ENCODE measurements at regions not wholly inside any gene's neighbourhood (a gene's known extent, or its start where the extent isn't known, plus 50 kb on each side); places are given as distances from the start of the nearest gene placed in this dataset.

DNA sequence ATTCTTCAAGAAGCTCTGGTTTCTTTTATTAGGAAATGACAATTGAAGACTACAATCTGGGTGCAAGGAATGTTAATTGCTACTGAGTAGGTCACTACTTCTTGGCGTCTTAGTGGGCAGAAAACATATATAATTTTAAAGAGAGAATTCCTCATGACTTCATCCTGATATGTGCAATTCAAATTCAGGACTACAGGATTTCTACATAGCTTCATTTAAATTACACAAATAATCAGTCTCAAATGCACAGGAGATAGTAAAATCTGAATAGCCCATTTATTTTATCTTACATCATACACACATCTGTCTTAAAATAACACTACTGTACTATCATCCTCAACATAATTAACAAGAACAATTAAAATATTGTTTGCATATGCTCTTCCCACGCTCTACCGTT is 52.5 kb upstream of the GPR149 start:
- TF ChIP-seq, protein P1, sequence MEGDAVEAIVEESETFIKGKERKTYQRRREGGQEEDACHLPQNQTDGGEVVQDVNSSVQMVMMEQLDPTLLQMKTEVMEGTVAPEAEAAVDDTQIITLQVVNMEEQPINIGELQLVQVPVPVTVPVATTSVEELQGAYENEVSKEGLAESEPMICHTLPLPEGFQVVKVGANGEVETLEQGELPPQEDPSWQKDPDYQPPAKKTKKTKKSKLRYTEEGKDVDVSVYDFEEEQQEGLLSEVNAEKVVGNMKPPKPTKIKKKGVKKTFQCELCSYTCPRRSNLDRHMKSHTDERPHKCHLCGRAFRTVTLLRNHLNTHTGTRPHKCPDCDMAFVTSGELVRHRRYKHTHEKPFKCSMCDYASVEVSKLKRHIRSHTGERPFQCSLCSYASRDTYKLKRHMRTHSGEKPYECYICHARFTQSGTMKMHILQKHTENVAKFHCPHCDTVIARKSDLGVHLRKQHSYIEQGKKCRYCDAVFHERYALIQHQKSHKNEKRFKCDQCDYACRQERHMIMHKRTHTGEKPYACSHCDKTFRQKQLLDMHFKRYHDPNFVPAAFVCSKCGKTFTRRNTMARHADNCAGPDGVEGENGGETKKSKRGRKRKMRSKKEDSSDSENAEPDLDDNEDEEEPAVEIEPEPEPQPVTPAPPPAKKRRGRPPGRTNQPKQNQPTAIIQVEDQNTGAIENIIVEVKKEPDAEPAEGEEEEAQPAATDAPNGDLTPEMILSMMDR (IDR thresholded peaks at IDR 0.05) = no peak
- TF ChIP-seq EZH2 (IDR thresholded peaks at IDR 0.05; ENCODE audit: borderline replicate concordance, insufficient read depth, low read depth, low read length, poor library complexity, severe bottlenecking) = no peak

All from B cell (primary cell).